Skin of body (tissue), 1 donor: ENCODE measurements at regions not wholly inside any gene's neighbourhood (a gene's known extent, or its start where the extent isn't known, plus 50 kb on each side); places are given as distances from the start of the nearest gene placed in this dataset.
A peak's percentile ranks its signal among the peaks of the same experiment; 100 is the strongest.

Experiments used
- DNase-seq: peaks from one replicate; lab custom pipeline; 2025; lab: John Stamatoyannopoulos, UW

GRCh38 chr14:26017270-26017669 is 580.6 kb downstream of the NOVA1 start:
- DNase-seq: no peak

GRCh38 chr14:26008290-26008689 is 589.5 kb downstream of the NOVA1 start:
- no peak for DNase-seq

- DNase-seq: no peak
Observed at GRCh38 chr14:26004342-26004741, 593.5 kb downstream of the NOVA1 start.

GRCh38 chr14:25993830-25994229 is 604.0 kb downstream of the NOVA1 start:
- no peak for DNase-seq

- peak; percentile 27 for DNase-seq
Observed at GRCh38 chr14:25988536-25988935, 609.3 kb downstream of the NOVA1 start.

- no peak for DNase-seq
Observed at GRCh38 chr14:25955772-25956171, 642.1 kb downstream of the NOVA1 start.

GRCh38 chr14:25953532-25954139 is 644.2 kb downstream of the NOVA1 start:
- DNase-seq: no peak

- no peak for DNase-seq
Observed at GRCh38 chr14:25945746-25946145, 652.1 kb downstream of the NOVA1 start.

- no peak for DNase-seq
Observed at GRCh38 chr14:25944020-25944419, 653.8 kb downstream of the NOVA1 start.

GRCh38 chr14:25943329-25943728 is 654.5 kb downstream of the NOVA1 start:
- DNase-seq: no peak

- DNase-seq: no peak
Observed at GRCh38 chr14:25942090-25942489, 655.7 kb downstream of the NOVA1 start.

- no peak for DNase-seq
Observed at GRCh38 chr14:25933731-25934130, 664.1 kb downstream of the NOVA1 start.

GRCh38 chr14:25929881-25930615 is 667.8 kb downstream of the NOVA1 start:
- peak; percentile 9 for DNase-seq

GRCh38 chr14:25911831-25912230 is 686.0 kb downstream of the NOVA1 start:
- no peak for DNase-seq

GRCh38 chr14:25909045-25909747 is 688.6 kb downstream of the NOVA1 start:
- no peak for DNase-seq

GRCh38 chr14:25908277-25909044 is 689.4 kb downstream of the NOVA1 start:
- DNase-seq: no peak

- DNase-seq: no peak
Observed at GRCh38 chr14:25904446-25904845, 693.4 kb downstream of the NOVA1 start.

GRCh38 chr14:25899197-25899596 is 698.6 kb downstream of the NOVA1 start:
- DNase-seq: no peak

- no peak for DNase-seq
Observed at GRCh38 chr14:25896777-25897176, 701.1 kb downstream of the NOVA1 start.

- DNase-seq: no peak
Observed at GRCh38 chr14:25895740-25896139, 702.1 kb downstream of the NOVA1 start.

- no peak for DNase-seq
Observed at GRCh38 chr14:25887251-25887878, 710.5 kb downstream of the NOVA1 start.
